Activated naive CD4-positive, alpha-beta T cell treated with anti-CD3 and anti-CD28 coated beads, Interleukin-2, amount 10 ng/mL, durations not matched to agents 7 days and 5 days (primary cell): ENCODE measurements at regions not wholly inside any gene's neighbourhood (a gene's known extent, or its start where the extent isn't known, plus 50 kb on each side); places are given as distances from the start of the nearest gene placed in this dataset.

ENCODE experiments used
- CTCF ChIA-PET: fragments of 350-600 bp; sonication (Branson Sonifier 250); formaldehyde crosslinking; loops from one replicate; lab custom pipeline; 2021; ENCODE audit warnings: antibody characterized with exemption; lab: Charles Lee
- DNase-seq: peaks from one replicate; pipeline ENCODE4 v3.0.0-alpha.2; 2020
- H3K27ac Mint-ChIP-seq: one replicate; pipeline ENCODE4 v1.8.0; 2021; ENCODE audit warnings: mild to moderate bottlenecking, moderate library complexity, mixed read lengths
- H3K27me3 Mint-ChIP-seq: one replicate; pipeline ENCODE4 v1.8.0; 2021; ENCODE audit warnings: mild to moderate bottlenecking, mixed read lengths
- H3K36me3 Mint-ChIP-seq: one replicate; pipeline ENCODE4 v1.8.0; 2021; ENCODE audit warnings: mixed read lengths
- H3K4me1 Mint-ChIP-seq: one replicate; pipeline ENCODE4 v1.8.0; 2021; ENCODE audit warnings: mixed read lengths
- H3K4me3 Mint-ChIP-seq: one replicate; pipeline ENCODE4 v1.8.0; 2021; ENCODE audit warnings: mild to moderate bottlenecking, moderate library complexity, mixed read lengths
- H3K9me3 Mint-ChIP-seq: one replicate; pipeline ENCODE4 v1.8.0; 2021; ENCODE audit warnings: mixed read lengths

DNA sequence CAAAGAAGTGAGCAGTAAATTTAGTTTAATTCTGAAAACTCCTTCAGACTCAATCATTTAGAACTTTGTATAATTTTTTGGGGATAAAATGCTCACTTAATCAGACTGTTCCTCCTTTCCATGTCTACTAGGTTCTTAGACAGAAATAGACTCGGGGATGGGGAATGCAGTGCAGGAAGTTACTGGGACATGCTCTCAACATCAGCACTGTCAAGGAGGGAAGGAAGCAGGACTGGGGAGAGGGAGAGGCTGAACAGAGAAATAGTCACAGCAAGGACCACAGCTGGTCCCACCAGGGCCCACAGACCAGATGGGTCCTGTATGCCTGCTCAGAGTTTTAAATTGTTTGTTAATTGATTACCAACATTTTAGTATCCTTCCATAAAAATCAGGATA lies 310.1 kb upstream of the MSX2 start:
- Mint-ChIP-seq H3K27me3 (peaks cover 11% of the 10 kb centered on the region), H3K36me3 (no peaks in the 10 kb centered on the region), H3K9me3 (no peaks in the 10 kb centered on the region), H3K27ac (no peak overlapping the region), H3K4me1 (peaks cover 4% of the 10 kb centered on the region), H3K4me3 (no peak overlapping the region)
- DNase-seq = no peak
- CTCF ChIA-PET = interaction anchor here (0.6 kb wide), 1 partner anchor 361 kb away, joined by 3 read pairs; no protein-coding TSS in a partner anchor

DNA sequence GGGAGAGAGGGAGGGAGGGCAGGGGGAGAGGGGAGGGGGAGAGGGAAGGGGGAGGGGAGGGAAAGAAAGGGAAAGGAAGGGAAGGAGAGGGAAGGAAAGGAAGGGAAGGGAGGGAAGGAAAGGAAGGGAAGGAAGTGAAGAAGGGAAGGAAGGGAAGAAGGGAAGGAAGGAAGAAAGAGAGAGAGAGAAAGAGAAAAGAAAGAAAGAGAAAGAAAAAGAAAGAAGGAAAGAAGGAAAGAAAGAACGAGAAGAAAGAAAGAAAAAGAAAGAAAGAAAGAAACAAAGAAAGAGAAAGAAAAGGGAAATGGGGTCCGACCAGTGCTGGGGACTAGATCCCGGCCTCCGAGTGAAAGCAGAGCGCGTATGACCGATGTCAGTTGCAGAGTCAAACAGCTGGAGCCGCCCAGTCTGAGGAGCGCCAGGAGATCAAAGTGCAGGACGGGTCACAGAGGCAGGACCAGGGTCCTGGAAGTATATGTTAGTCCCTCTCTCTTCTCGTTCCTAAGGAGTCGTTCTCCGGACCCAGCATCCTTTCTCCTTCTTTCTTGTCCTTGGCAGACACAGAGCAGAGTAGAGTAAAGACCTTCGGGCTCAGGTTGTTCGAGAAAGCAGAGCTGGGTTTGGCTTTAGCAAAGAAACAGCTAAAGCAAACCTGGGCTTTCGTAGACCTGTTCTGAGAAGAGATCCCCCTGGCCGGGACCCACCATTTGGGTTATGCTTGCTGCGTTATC lies 305.4 kb upstream of the MSX2 start:
- H3K36me3 Mint-ChIP-seq = no peaks in the 10 kb centered on the region
- no peak overlapping the region for H3K27ac Mint-ChIP-seq
- H3K4me3 Mint-ChIP-seq = peak overlapping the region; percentile 8
- CTCF ChIA-PET = interaction anchor here (1.0 to 2.4 kb wide), 11 partner anchors 10 to 375 kb away, joined by 3 to 49 read pairs (median 5); no protein-coding TSS in a partner anchor
- DNase-seq = no peak
- peaks cover 16% of the 10 kb centered on the region for H3K27me3 Mint-ChIP-seq
- peaks cover 11% of the 10 kb centered on the region for H3K4me1 Mint-ChIP-seq
- no peaks in the 10 kb centered on the region for H3K9me3 Mint-ChIP-seq

DNA sequence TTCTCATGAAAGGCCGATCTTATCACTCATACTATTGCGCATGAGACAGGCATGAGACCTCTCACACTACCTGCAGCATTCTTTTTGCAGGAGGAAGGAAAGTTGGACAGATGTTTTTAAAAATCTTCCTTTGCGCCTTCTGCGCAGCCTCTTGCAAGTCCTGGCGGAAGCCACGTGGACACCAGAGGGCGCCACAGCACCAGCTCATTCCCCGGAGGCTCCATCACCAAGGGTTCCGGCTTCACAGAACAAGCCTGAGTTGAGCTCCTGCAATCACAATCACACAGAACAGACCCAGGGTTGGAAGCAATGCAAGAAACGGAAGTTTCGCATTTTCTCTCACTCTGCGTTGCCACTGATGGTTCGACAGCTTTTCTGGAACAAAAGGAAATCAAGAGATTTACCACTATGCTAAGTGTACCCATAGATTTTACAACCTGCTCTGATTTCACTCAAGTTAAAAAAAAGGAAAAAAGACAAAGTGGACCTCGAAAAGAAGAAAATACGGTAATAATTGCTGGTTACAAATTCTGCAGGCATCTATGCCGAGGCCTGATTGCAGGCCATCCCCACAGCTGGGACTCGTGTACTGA lies 304.7 kb upstream of the MSX2 start:
- CTCF ChIA-PET = interaction anchor here (0.7 to 2.4 kb wide), 14 partner anchors 10 to 488 kb away, joined by 3 to 49 read pairs (median 4); no protein-coding TSS in a partner anchor
- DNase-seq = peak; percentile 86
- Mint-ChIP-seq H3K9me3 (no peaks in the 10 kb centered on the region), H3K4me1 (peaks cover 11% of the 10 kb centered on the region), H3K27me3 (peaks cover 16% of the 10 kb centered on the region), H3K4me3 (peak overlapping the region; percentile 8), H3K36me3 (no peaks in the 10 kb centered on the region), H3K27ac (no peak overlapping the region)

DNA sequence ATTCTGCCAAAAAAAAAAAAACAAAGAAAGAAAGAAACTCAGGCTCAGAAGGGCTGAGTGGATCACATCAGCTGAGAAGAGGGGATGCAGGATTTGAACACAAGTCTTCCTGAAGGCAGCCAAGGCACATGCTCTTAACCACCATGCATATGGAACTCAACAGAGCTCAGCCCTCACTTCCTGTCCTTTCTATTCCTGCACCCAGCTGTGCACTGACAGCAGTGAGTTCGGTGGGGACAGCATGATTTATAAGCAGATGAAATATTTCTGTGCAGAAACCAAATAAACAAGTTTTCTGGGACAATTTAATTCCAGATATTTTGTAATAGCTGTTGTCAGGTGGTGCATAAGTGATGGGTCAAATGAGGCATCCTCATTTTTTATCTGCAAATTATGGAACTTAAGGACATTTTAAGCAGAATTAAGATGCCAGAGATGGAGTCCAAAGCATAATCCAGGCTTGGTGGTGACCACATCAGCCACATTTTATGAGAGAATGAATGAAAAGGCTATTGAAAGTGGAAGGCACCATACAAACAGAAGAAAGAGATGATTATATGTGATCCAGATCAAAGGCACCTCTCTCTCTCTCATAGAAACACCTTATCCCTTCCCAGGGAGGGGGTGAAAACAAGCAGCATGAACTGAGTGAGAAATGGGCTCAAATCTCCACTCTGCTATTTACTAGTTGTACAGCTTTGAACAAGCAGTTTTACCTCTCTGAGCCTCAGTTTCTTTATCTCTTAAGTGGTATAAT lies 303.6 kb upstream of the MSX2 start:
- CTCF ChIA-PET = interaction anchor here (1.0 to 2.4 kb wide), 5 partner anchors 9 to 487 kb away, joined by 3 to 49 read pairs (median 4); no protein-coding TSS in a partner anchor
- no peak overlapping the region for H3K27ac Mint-ChIP-seq
- no peak for DNase-seq

DNA sequence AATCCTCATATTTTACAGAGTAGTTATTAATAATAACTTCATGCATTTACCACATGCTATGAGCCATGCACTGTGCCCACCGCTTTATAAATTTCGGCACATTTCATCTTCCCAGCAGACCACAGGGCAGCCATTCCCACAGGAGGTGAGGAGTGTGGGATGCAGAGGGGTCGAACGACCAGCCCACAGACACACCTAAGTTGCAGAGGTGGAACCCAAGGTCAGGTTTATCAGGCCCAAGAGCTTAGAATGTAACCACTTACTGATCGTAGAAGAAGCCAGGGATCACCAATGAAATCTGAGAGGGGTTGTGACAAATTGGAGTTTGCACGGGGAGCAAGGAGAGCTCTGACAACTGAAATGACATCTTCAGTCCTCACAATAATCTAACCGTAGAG lies 303.0 kb upstream of the MSX2 start:
- CTCF ChIA-PET = interaction anchor here (0.6 to 1.2 kb wide), 2 partner anchors 301 to 372 kb away, joined by 3 read pairs; no protein-coding TSS in a partner anchor
- H3K9me3 Mint-ChIP-seq = no peaks in the 10 kb centered on the region
- no peak overlapping the region for H3K4me3 Mint-ChIP-seq
- no peak overlapping the region for H3K27ac Mint-ChIP-seq
- peaks cover 16% of the 10 kb centered on the region for H3K27me3 Mint-ChIP-seq
- no peak for DNase-seq
- H3K36me3 Mint-ChIP-seq = no peaks in the 10 kb centered on the region
- H3K4me1 Mint-ChIP-seq = peaks cover 11% of the 10 kb centered on the region

More for the DNA sequence above, 303.6 kb upstream of the MSX2 start:
- peaks cover 16% of the 10 kb centered on the region for H3K27me3 Mint-ChIP-seq
- no peaks in the 10 kb centered on the region for H3K36me3 Mint-ChIP-seq
- H3K4me1 Mint-ChIP-seq = peaks cover 11% of the 10 kb centered on the region
- H3K4me3 Mint-ChIP-seq = no peak overlapping the region
- no peaks in the 10 kb centered on the region for H3K9me3 Mint-ChIP-seq

DNA sequence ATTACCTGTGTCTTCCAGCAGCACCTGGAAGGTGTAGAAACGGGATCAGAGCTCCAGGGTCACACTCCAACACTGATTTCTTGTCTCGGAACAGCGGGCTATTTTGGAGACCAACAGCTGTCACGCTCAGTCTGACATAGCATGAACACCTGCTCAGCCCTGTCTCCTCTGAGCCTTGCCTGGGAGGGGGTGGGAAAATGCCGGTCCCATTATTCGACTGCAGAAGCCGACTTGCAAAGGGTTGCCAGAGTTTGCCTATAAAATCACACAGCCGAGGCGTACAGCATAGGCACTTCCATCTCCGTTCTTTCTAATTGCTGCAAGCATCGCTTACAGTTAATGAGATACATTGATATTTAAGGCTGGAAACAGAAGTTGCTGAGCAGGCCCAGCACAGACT lies 300.8 kb upstream of the MSX2 start:
- DNase-seq = no peak
- H3K27ac Mint-ChIP-seq = no peak overlapping the region
- H3K4me1 Mint-ChIP-seq = peaks cover 11% of the 10 kb centered on the region
- H3K9me3 Mint-ChIP-seq = no peaks in the 10 kb centered on the region
- H3K36me3 Mint-ChIP-seq = no peaks in the 10 kb centered on the region
- H3K27me3 Mint-ChIP-seq = peaks cover 12% of the 10 kb centered on the region
- H3K4me3 Mint-ChIP-seq = no peak overlapping the region
- CTCF ChIA-PET = no interaction called here

DNA sequence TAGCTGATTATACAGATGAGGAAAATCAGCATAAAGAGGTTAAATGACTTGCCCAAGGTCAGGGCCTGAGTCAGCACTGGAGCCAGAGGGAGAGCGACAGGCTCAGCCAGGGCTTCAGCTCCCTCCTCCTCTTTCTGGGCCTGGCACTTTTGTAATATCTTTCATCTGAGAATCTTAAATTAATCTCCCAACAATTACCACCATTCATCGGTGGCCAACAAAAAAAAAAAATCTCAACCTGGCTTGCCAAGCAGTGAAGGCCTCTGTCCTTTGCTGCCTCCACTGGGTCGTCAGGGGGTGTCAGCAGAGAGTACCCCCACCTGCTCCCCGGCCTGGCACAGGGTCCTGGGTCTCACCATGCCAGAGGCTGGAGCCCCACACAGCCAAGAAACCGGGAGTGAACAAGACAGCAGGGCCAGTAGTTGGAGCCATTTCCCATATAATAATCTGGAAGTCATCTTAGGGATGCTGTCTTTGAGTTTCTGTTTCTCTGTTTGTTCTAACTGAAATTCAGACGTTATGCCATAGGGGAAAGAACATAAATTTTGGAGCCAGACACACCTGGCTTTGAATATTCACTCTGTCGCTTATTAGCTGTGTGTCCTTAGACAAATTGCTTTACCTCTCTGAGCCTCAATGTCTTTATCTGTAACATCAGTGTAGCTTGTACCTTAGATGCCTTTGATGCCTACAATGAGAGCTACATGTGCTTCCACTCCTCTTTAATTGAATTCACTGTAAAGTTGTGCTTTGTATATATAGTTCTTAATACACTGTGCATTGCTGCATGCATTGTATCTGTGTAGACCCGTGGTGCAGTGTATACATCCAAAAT lies 299.9 kb upstream of the MSX2 start:
- Mint-ChIP-seq H3K4me3 (no peak overlapping the region), H3K27me3 (peaks cover 4% of the 10 kb centered on the region), H3K9me3 (no peaks in the 10 kb centered on the region), H3K36me3 (no peaks in the 10 kb centered on the region), H3K27ac (no peak overlapping the region), H3K4me1 (peaks cover 6% of the 10 kb centered on the region)
- CTCF ChIA-PET = no interaction called here
- no peak for DNase-seq

DNA sequence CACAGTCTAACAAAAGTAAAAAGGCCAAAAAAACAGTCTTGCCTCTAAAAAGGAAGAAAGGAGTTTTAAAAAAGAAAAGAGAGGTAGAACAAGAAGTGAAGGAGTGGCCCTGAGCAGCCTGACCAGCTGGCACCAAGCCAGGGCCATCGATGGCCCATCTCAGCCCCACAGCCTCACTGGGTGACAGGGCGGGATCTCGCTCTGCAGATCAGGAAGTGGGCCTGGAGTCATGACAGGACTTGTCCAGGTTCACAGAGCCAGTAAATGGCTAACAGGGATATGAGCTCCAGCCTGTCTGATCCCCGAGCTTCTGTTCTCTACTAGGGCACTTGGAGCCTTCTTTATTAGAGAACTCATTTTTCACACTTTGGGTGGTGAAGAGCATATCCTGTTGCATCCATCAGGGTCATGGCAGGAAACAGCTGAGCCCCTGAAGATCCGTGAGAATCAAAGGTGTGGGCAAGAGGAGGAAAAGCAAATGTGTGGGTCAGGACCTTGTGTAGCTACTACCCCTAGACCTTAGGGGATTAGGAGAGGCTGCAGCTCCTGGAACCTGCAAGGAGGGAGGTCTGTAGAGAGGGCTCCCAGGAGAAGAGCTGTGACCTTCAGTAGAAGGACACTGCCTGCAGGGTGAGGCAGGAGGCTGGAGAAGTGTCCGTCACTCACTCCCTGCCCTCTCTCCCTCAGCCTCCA lies 299.0 kb upstream of the MSX2 start:
- Mint-ChIP-seq H3K27me3 (no peaks in the 10 kb centered on the region), H3K4me3 (no peak overlapping the region), H3K27ac (no peak overlapping the region), H3K36me3 (no peaks in the 10 kb centered on the region), H3K4me1 (no peaks in the 10 kb centered on the region), H3K9me3 (no peaks in the 10 kb centered on the region)
- DNase-seq = no peak
- CTCF ChIA-PET = no interaction called here

DNA sequence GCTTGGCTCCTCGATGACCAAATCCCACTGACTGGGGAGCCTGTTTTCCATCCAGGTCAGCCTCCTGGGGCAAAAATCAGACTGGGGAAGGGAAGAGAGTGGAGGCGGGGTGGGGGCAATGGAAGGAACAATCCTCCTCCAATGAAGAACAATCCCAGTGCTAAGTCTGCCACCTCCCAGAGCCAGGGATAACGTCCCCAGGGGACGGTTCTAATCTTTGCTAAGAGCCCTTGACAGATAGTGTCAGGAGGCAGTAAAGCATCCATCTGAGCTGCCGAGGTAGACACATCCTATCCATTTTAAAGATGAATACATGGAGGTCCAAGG lies 298.5 kb upstream of the MSX2 start:
- no peaks in the 10 kb centered on the region for H3K9me3 Mint-ChIP-seq
- no peak overlapping the region for H3K27ac Mint-ChIP-seq
- H3K27me3 Mint-ChIP-seq = no peaks in the 10 kb centered on the region
- no peaks in the 10 kb centered on the region for H3K4me1 Mint-ChIP-seq
- no peaks in the 10 kb centered on the region for H3K36me3 Mint-ChIP-seq
- no peak overlapping the region for H3K4me3 Mint-ChIP-seq
- DNase-seq = no peak
- CTCF ChIA-PET = no interaction called here

DNA sequence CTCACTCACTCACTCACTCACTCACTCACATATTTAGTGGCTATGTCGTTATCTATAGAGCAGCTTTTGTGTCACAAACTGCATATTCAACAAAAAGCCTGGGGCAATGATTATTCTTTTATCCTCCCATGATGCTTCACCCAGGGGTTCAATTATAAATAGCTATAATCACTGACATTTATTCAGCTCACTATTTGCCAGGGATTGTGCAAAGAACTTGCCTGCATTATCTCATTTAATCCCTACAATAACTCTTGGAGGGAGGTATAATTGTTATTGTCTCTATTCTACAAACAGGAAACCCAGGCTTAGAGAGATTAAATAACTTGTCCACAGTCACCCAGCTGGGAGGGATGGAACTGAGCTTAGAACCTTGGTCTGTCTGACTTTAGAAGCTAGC lies 298.0 kb upstream of the MSX2 start:
- Mint-ChIP-seq H3K4me1 (no peaks in the 10 kb centered on the region), H3K27ac (no peak overlapping the region), H3K36me3 (no peaks in the 10 kb centered on the region), H3K4me3 (no peak overlapping the region), H3K27me3 (no peaks in the 10 kb centered on the region), H3K9me3 (no peaks in the 10 kb centered on the region)
- DNase-seq = no peak
- CTCF ChIA-PET = no interaction called here

DNA sequence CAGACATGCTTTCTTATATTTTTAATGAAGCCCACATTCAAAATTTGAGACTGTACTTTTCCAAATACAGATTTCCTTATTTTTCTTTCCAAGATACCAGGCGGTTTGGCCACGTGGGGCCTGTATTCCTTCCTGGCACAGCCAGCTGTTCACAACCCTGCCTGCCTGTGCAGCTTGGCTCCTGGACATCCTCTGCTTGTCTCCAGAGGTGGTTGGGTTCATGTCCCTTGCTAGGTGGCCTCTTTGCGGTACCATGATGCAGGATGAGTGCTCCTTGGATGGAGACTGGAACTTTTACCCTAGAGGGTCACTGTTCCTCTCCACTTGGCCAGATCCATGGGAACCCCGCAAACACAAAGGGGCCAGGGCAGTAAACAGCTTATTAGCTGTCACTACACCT lies 297.5 kb upstream of the MSX2 start:
- CTCF ChIA-PET = no interaction called here
- Mint-ChIP-seq H3K4me1 (no peaks in the 10 kb centered on the region), H3K27me3 (no peaks in the 10 kb centered on the region), H3K36me3 (no peaks in the 10 kb centered on the region), H3K4me3 (no peak overlapping the region), H3K9me3 (no peaks in the 10 kb centered on the region), H3K27ac (no peak overlapping the region)
- DNase-seq = no peak

DNA sequence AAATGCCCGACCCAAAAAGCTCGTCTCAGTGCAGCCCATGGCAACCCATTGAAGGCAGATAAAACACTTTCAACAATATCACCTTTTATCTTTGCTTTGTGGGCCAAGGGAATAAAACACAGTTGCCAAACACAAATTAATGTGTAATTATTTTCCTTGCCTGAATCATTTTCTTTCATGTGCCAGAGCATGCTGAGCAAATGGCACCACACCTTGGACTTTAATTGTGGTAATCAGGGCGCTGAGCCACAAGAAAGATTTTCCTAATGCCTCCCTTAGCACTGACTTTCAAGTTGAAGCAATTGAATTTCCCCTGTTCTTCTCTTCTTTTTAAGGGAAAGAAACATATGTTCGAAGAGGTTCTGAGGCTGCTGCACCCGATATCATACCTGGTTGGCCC lies 297.1 kb upstream of the MSX2 start:
- H3K9me3 Mint-ChIP-seq = no peaks in the 10 kb centered on the region
- H3K4me1 Mint-ChIP-seq = no peaks in the 10 kb centered on the region
- H3K4me3 Mint-ChIP-seq = no peak overlapping the region
- no peak for DNase-seq
- H3K27ac Mint-ChIP-seq = no peak overlapping the region
- no peaks in the 10 kb centered on the region for H3K27me3 Mint-ChIP-seq
- H3K36me3 Mint-ChIP-seq = no peaks in the 10 kb centered on the region
- CTCF ChIA-PET = no interaction called here

DNA sequence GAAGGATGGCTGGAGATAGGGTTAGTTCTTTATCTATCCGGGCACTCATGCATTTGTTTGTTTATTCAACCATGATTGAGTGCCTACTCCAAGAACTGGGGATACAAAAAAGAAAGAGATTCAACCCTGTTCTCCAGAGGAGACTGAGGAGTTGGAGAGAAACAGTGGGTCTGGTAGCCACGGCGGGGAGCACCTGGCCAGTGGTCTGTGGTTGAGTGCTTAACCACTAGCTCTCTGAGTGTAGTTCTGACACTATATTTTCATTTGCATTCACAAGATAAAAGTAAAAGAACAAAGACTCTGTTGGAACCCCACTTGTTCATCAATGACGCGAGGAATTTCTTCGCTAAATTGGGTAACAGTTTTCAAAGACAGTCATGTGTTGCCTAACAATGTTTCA lies 295.5 kb upstream of the MSX2 start:
- CTCF ChIA-PET = interaction anchor here (1.8 kb wide), 1 partner anchor 9 kb away, joined by 5 read pairs; no protein-coding TSS in a partner anchor
- H3K9me3 Mint-ChIP-seq = no peaks in the 10 kb centered on the region
- H3K27me3 Mint-ChIP-seq = no peaks in the 10 kb centered on the region
- H3K36me3 Mint-ChIP-seq = no peaks in the 10 kb centered on the region
- no peaks in the 10 kb centered on the region for H3K4me1 Mint-ChIP-seq
- no peak overlapping the region for H3K4me3 Mint-ChIP-seq
- no peak overlapping the region for H3K27ac Mint-ChIP-seq
- no peak for DNase-seq
